WI38 (cell line): ENCODE measurements at regions not wholly inside any gene's neighbourhood (a gene's known extent, or its start where the extent isn't known, plus 50 kb on each side); places are given as distances from the start of the nearest gene placed in this dataset.

Source experiments
- H3K4me3 ChIP-seq: 2 replicates; pipeline ENCODE4 v1.5.1; 2011; ENCODE audit warnings: low read depth, mild to moderate bottlenecking, control low read depth, low read length
- TF ChIP-seq, protein P1 (sequence below): IDR thresholded peaks from 2 replicates; pipeline ENCODE4 v1.5.1; 2012; ENCODE audit warnings: low read depth, mild to moderate bottlenecking, control low read depth, low read length

DNA sequence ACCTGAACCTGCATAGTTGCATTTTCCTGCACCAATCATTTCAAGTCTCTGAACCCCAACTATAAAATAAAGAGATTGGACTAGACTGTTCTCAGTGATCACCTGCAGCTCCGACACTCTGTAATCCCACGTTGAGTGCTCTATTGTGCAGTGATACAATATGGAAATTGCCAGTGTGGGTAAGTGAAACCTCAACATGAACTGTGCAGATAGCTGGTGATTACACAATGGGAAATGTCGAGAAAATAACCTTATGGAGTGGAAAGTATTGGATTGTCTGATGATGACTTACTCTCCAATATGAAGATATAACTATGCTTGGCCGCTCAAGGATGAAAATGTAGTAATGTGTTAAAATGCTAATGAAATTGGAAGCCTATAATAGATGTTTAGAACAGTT is 293.1 kb upstream of the BRINP1 start:
- TF ChIP-seq, protein P1, sequence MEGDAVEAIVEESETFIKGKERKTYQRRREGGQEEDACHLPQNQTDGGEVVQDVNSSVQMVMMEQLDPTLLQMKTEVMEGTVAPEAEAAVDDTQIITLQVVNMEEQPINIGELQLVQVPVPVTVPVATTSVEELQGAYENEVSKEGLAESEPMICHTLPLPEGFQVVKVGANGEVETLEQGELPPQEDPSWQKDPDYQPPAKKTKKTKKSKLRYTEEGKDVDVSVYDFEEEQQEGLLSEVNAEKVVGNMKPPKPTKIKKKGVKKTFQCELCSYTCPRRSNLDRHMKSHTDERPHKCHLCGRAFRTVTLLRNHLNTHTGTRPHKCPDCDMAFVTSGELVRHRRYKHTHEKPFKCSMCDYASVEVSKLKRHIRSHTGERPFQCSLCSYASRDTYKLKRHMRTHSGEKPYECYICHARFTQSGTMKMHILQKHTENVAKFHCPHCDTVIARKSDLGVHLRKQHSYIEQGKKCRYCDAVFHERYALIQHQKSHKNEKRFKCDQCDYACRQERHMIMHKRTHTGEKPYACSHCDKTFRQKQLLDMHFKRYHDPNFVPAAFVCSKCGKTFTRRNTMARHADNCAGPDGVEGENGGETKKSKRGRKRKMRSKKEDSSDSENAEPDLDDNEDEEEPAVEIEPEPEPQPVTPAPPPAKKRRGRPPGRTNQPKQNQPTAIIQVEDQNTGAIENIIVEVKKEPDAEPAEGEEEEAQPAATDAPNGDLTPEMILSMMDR = no peak
- H3K4me3 ChIP-seq = no peak overlapping the region

DNA sequence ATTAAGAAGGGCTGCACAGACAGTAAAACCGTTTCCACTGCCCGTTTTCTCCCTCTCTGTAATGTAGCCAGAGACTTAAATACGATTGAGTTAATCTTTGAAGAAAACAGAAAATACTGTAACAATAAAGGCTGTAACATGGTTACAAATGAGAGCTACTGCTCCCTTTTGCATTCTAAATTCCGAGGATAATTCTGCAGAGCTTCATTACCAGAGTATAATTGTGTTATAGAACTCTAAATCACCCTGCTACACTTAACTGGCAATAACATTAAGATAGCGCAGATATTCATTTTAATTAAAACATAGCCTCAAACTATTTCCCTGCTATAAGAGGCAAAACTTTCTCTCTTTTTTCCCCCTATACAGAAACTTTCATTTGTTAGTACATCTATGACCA is 283.7 kb upstream of the BRINP1 start:
- TF ChIP-seq, protein P1 = no peak
- no peak overlapping the region for H3K4me3 ChIP-seq

DNA sequence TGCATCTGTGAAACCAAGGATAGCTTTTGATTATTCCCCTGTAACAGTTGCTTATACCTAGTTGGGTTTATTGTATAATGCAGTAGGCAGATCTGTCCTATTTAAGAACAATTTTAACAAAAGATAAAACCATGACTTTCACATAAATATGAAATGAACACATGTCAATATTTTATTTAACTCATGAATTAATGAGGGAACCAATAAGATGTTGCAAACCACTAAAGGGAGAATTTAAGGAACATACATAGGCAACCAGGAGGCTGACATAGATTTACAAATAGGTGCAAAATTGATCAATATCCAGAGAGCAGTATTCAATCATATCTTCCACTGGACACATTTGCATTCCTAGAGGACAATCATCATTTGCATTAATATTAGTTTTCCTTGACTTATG is 280.0 kb upstream of the BRINP1 start:
- H3K4me3 ChIP-seq = no peak overlapping the region

DNA sequence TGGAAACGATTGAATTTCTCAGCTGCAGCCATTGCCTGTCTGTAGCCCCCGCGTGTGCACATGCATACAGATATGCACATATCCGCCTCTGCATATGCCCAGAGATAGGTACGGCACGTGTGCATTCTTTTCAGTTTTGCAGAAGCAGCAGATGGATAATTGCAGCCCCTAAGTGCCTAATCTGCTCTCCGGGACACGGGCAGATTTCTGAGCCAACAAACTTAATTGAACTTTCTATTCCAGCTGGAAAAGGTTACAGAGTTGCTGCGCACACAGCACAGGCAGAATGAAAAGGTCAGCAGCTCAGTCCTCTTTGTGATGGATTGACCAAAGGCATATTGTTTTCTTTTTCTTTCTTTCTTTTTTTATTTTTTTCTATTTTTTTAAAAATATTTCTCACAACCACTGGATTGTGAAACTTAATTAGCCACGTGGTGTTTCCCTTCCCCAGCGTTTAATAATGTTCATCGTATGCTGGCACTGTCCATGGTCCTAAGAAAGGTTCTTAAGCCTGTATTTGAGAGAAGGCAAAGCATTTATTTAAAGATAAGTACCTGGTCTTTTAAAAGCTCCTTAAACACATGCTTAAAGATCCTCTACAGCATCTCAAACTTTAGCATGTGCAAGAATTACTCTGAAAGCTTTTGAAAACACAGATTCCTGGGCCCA is 270.2 kb upstream of the BRINP1 start:
- TF ChIP-seq, protein P1 = no peak
- H3K4me3 ChIP-seq = no peak overlapping the region

More for the DNA sequence above, 280.0 kb upstream of the BRINP1 start:
- TF ChIP-seq, protein P1 = no peak

DNA sequence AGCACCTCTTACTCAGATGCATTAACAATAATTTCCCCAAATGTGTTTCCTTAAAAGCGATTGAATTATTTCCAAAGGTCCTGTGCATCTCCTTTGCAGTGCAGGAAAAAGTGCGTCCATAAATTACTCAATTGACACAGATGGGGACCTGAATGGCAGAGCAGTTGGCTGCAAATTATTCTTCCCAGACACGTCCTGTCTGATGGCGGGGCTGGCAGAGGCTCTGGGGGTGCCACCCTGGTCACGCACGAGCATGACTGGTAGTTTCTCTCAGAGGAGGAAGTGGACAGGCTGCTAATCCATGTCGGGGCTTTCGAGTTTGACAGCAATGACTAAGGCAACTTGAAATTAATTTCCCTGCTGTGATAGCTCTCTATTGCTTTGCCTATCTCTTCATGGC is 264.8 kb upstream of the BRINP1 start:
- no peak overlapping the region for H3K4me3 ChIP-seq
- TF ChIP-seq, protein P1 = no peak

DNA sequence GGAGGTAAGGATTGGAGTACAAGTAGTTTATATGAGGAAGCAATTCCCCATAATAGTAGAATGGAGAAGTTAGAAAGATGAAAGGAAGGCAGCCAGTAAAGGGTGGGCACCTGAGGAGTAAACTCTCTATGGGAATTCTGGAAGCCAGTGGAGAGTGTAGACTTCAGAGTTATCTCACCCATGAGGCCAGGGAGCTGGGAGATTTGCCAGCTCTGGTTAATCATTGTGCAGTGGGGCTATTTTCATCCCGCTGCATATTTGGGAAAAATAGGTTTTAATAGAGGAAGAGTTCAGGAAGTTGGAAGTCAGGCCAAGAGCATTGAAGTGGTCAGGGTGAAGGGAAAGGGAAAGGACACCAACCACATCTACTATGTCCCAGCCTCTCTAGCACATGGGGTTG is 242.3 kb upstream of the BRINP1 start:
- no peak overlapping the region for H3K4me3 ChIP-seq
- TF ChIP-seq, protein P1 = no peak

DNA sequence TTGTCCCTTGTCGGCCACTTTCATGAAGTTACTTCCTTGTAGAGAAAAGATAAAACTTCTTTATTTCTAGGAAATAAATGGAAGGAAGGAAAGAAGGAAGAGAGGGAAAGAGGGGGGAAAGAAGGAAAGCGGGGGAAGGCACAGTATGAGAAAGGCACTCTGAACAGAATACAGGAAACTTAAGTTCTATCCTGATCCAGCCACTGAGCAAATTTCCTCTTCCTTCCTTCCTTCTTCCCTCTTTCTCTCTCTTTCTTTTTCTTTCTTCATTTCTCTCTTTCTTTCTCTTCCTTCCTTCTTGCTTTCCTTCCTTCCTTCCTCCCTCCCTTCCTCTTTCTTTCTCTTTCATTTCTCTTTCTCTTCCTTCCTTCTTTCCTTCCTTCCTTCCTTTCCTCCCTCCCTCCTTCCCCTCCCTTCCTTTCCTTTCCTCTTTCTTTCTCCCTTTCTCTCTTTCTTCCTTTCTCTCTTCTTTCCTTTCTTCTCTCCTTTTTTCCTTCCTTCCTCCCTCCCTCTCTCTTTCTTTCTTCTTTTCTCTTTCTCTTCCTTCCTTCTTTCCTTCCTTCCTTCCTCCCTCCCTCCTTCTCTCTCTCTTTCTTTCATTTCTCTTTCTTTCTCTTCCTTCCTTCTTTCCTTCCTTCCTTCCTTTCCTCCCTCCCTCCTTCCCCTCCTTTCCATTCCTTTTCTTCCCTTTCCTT is 240.2 kb upstream of the BRINP1 start:
- TF ChIP-seq, protein P1 = no peak

More for the DNA sequence above, 240.2 kb upstream of the BRINP1 start:
- no peak overlapping the region for H3K4me3 ChIP-seq
